NCI-H1930 (cell line): ENCODE measurements at regions not wholly inside any gene's neighbourhood (a gene's known extent, or its start where the extent isn't known, plus 50 kb on each side); places are given as distances from the start of the nearest gene placed in this dataset.
"Not testable (repeated sequence)": the region's sequence is repeated elsewhere in the genome, so short reads cannot be mapped to it uniquely, and the experiment has no call there.

Source experiments
- DNase-seq, 2 experiments: peaks; one replicate each; lab custom pipeline; 2025; lab: John Stamatoyannopoulos, UW

DNA sequence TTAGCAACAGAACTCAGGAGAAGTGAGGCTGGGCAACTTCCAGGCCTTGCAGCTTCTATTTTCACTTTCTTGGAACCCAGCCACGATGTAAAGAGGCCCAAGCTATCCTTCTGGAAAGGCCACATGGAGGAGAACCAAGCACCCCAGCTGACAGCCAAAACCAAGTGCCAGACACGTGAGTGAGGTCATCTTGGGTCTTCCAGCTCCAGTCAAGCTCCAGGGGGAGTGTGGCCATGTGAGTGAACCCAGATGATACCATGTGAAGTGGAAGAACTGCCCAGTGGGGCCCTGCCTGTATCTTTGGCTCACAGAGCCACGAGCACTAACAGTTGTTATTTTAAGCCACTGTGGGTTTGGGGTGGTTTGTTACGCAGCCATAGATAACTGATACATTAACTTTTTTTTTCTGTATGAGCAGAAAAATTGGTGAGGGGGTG, 126.8 kb upstream of the MAP1LC3B2 start:
- no peak for DNase-seq

DNA sequence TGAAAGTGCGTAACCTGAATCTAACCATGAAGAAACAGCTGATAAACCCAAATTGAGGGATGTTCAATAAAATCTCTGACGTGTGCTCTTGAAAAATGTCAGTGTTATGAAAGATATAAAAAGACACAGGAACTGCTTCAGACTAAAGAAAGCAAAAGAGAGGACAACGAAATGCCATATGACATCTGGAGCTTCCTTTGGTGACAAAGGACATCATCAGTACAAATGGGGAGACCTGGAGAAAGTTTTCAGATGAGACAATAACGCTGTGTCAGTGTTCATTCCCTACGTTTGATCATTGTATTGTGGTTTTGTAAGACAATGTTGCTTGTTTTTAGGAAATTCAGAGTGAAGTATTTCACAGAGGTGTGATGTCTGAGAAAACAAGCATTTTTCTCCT, 125.9 kb upstream of the MAP1LC3B2 start:
- DNase-seq, result no peak

DNA sequence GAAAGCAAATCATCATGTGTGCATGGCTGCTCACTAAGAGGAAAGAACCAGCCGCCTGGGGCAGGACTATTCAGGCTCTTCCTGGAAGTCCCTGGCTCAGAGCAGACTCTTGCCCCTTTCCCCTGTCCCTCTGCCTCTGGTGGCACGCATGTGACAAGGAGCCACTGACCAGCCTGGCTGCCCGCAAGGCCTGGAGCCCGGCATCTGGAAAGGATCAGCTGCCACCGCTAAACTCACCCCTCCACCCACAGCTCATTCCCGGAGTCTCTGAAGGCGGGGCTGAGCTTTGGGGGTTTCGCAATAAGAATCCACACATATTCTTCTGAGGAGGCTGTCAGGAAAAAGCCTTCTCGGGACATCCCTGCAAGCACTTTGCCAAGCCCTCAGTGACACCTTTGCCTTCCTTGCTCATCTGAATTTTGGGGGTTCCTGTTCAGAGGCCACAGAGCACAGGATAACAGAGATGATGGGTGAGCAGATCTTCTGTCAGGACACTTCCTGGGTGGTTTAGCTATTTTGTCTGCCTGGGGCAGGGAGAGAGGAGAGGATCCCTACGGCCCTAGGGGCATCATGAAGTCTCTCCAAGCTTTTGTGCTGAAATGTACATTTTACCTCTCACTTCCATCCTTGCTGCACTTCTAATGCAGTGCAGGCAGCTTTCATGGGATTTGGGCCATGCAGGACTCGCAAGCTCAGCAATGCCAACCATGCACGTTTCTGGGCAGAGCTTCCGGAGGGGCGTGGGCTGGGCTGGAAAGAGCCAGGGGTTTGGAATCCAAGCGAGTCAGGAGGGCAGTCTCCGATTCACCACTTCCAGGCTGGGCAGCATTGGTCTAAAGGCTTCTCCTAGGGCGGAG, 124.8 kb upstream of the MAP1LC3B2 start:
- DNase-seq, result no peak

DNA sequence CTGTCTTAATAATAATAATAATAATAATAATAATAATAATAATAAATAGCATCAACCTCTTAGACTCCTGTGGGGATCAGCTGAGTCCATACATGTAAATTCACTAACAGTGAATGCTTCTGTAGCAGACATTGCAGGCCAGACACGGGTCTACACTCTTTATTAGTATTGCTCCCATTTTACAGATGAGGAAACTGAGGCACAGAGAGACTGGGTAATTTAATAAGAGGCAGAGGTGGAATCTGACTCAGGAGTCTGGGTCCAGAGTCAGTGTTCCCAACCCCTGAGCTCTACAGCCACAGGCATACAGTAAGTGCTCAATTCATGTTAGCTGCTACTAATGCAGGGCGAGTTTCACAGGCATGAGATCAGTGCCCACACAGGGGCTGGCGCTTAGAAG, 123.2 kb upstream of the MAP1LC3B2 start:
- DNase-seq, result no peak

DNA sequence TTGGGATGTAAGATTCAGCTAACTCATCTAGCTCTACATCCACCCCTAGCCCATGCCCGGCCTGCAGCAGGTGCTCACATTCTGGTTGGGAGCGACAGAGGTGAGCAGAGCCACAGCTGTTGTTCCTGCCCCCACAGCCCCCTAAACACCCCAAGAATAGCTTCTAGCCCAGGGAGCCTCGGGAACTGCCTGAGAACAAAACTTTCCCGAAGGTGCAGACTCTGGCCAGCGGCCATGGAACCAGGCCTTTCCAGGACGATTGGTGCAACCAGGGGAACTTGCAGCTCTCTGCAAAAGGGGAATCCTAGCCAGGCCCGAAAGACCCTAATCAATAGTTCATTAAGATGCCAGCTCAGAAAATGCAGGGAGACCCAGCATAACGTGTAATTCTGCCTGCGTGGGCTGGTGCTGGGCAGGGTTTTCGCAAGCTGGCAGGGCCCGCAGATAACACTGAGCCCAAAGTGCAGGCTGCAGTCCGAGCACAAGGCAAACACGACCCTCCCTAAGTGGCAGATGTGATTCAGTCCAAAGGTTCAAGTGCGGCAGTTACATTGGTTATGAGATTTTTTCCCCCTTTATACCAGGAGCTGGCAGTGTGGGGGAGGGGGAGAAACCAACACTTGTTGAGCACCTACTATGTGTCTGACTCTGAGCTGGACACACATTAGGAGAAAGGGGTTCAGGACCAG, 122.5 kb upstream of the MAP1LC3B2 start:
- no peak for DNase-seq

DNA sequence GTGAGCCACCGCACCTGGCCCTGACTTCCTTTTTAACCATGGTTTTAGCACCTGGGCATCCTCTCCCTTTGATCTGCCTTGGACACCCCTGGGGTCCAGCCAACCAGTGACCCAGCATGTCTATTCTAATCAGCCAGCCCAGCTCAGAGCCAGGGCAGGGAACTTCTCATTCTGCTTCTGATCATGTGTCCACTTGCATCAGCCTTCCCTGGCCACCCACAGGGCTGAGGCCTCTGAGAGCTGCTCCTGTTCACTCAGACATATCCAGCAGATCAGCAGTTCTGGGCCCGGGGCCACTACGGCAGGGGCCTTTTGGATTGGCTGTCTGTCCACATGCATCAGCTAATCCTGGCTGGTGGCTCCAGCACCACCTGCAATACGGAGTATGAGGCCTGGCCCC, 117.9 kb upstream of the MAP1LC3B2 start:
- no peak for DNase-seq

DNA sequence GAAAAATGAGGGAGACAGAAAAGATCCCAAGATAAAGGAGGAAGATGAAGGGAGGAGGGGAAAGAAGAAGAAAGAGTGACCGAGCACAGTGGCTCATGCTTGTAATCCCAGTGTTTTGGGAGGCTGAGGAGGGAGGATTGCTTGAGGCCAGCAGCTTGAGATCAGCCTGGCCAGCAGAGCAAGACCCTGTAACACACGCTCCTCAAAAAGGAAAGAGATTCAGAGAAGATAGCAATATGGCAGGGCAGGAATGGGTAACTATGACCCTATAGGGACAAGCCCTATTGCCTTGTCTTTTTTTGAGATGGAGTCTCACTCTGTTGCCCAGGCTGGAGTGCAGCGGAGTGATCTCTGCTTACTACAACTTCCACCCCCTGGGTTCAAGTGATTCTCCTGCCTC, 116.9 kb upstream of the MAP1LC3B2 start:
- no peak for DNase-seq

DNA sequence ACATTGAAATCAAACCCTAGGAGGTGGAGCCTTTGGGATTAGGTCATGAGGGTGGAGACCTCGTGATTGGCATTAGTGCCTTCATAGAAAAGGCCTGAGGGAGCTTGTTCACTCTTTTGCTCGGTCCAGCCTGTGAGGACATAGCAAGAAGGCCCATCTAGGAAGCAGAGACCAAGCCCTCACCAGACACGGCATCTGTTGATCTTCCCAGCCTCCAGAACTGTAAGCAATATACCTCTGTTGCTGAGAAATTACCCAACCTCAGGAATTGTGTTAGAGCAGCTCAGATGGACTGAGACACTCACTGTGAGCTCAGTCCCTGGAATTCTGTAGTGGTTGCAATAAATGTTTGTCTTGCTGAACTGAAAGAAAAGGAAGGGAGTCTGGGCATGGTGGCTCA, 116.2 kb upstream of the MAP1LC3B2 start:
- DNase-seq, result no peak

DNA sequence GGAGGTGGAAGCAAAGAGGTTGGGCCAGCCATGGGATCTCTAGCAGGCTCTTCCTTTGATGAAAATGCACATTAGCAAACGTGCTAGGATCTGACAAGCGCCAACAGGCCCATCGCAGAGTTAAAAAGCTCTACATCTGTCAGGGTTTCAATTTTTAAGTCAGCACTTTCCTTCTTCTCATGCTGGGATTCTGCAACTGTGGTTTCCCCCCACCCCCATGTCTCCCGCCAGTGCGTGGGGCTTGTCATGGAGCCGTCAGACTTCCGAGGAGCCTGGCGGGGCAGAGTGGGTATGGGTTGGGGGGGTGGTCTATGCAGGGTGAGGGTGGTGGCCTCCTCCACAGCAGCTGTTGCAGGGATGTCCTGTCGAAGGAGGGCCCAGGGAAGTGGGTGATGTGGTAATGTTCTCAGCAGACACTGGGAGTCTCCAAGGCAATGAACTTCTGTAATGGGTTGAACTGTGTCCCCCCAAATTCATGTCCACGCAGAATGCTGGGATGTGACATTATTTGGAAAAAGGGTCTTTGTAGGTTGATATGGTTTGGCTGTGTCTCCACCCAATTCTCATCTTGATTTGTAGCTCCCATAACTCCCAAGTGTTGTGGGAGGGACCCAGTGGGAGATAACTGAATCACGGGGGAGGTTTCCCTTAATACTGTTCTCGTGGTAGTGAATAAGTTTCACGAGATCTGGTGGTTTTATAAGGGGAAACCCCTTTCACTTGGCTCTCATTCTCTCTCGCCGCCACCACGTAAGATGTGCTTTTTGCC, 115.2 kb upstream of the MAP1LC3B2 start:
- no peak for DNase-seq

DNA sequence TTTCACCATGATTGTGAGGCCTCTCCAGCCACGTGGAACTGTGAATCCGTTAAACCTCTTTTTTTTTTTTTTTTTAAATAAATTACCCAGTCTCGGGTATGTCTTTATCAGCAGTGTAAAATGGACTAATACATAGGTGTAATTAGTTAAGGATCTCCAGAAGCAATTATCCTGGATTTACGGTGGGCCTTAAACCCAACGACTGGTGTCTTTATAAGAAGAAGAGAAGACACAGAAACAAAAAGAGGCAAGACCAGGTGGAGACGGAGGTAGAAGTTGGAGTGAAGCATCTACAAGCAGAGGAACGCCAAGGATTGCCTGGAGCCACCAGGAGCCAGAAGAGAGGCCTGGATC, 114.6 kb upstream of the MAP1LC3B2 start:
- no peak for DNase-seq

DNA sequence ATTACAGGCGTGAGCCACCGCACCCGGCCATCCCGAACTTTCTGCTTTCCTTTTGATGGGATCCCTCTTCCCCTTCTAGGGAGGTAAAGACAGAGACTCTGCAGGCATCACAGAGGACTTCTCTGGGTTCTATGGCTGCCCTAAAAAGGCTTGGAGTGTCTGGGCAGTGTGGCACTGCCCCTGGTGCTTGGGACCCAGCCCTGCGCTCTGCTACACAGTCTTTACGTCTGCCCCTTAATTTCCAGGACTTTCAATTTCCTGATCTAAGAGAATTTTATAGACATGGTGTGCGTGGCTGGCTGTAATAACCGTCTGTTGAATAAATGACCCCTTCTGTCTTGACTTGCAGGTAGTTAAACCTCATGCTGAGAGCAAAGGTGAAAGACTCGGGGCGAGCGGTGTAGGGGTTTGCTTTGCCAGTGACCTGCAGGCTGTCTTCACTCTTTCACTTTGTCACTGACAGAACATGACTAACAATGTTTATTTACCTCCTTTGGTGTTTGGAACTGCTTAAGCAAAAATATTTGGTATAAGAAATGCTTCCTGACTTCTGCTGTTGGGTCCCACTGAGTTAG, 110.9 kb upstream of the MAP1LC3B2 start:
- DNase-seq, result no peak

DNA sequence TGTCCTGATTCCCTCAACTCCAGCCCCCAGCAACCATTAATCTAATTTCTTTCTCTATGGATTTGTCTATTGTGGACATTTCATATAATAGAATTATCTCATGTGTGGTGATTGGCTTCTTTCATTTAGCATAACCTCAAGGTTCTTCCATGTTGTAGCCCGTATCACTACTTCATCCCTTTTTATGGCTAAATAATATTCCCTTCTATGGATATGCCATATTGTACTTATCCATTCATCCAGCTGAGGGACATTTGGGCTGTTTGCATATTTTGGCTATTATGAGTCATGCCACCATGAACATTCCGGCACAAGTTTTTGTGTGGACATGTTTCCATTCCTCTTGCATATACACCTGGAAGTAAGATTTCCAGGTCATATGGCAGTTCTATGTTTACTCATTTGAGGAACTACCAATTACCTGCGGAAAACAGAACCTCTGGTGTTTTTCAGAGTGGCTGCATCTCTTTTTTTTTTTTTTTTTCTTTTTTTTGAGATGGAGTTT, 108.7 kb upstream of the MAP1LC3B2 start:
- no peak for DNase-seq

DNA sequence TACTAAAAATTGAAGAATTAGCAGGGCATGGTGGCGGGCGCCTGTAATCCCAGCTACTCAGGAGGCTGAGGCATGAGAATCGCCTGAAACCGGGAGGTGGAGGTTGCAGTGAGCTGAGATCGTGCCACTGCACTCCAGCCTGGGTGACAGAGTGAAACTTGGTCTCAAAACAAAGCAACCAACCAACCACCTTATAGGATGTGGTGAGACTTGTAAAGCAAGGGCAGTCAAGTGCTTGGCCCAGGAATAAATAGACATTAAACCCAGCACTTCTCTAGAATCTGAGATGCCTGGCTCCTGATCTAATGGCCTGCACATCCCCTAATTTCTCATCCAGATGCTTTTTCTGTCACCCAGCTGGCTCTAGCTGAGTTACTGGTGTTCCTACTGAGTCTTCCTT, 106.2 kb upstream of the MAP1LC3B2 start:
- DNase-seq, result not testable (repeated sequence)

DNA sequence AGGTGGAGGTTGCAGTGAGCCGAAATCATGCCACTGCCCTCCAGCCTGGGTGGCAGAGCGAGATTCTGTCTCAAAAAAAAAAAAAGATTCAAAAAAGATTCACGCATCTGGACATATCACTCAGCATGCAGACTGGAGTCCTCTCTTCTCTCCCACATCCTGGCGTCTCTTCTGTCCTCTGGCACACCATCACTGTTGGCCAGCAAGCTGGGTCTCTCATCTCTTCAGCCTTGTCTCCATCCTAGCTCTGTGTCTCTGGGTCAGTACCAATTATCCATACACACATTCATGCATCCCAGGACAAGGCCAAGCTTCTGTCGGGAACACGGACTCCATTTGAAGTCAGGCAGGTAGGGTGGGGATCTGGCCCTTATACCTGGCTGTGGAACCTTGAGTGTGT, 105.5 kb upstream of the MAP1LC3B2 start:
- DNase-seq, result no peak

DNA sequence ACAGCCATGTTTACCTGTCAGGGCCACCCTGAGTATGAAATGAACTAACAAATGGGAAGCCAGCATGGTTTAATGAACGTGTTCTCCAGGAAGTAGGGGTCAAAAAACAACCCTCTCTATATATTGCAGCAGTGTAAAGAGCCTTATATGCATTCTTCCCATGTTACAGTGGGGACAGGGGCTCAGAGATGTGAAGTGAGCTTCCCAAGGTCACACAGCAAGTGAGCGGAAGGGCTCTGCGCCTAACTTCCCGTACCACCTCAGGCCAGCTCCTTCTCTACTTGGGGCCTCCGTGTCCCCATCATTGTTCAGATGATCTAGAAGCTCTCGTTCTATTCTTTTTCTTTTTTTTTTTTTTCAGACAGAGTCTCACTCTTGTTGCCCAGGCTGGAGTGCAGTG, 105.1 kb upstream of the MAP1LC3B2 start:
- no peak for DNase-seq

DNA sequence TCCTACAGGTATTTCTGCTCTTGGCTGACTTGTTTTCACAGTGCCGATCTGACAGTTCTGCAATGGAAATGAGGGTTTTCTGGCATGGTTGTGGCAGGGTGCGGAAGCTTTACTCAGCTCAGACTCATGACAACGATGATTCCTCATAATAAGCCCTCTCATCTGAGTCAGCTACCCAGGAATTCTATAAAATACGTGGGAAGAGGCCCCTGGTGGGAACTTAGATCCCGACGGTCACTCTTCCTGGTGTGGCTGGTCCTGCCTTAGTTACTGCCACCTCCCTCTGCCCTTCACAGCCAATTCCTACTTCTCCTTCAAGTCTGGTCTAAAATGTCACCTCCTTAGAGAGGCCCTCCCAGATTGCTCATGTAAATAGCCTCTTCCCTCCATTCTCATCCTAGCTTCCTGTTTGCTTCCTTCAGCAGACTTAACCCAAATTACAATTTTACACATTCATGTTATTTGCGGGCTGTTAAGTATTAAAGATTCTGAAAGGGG, 104.2 kb upstream of the MAP1LC3B2 start:
- no peak for DNase-seq

DNA sequence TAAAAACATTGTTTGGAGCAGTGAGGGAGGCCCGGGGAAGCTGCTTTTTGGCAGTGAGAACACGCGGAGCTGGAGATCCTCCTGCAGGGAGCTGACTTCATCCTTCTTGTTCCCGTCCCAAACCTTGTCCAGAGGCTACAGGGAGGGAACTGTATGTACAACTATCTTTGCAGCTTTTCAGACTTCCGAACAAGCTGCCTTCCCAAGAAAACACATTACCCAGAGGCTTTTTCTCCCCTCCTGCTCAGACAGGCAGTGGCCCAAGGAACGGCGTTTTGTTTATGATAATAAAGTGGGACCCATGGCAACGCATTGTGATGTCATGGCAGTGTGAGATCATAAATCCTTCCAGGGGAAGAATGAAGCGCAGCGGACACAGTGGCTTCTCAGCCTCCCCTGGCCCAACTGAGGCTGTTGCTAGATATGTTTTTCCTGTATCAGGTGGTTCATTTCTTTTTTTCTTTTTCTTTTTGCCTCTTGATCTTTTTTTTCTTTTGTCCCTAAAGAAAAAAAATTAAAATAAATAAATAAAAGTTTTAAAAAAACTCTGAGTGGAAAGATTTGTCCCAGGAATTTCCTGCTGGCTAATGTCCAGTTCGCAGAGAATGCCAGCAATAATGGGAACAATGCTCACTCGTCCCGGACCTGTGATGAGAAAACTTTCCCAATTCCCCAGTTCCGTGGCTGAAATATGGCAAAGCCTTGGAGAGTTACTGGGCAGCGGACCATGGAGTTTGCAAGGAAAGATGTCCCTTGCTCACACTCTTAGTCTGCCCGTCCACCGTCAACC, 103.4 kb upstream of the MAP1LC3B2 start:
- no peak for DNase-seq

DNA sequence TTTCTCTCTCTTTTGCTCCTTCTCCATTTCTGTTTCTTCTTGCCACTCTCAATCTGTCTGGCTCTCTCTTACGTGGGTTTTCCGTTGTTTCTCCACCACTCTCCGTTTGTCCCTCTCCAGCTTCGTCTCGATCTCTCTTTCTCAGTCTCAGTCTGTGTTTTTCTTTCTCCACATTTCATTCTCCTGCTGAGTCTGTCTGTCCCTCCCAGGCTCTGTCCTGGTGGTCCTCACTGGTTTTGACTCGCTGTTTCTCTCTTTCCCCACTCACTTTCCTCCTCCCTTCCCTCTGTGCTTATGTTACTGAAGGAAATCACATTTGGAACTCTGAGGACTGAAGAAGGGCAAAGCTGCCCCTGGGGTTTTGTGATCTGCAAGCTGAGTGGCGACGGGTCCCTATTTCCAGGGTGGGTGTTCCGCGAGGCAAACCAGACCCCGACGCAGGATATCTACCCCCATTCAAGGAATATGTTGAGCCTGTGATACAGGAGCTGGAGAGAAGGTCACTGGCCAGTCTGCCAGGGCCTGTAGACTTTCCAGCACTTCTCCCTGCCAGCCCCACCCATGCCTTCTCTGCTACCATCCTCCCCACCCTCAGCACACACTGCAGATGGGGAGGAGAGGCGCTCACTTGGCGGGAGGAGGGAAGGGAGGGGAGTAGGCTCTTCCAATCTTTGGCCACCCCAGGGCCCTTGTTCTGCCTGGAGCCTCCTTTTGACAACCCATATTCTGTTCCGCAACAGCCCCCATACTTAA, 102.7 kb upstream of the MAP1LC3B2 start:
- DNase-seq, result no peak

DNA sequence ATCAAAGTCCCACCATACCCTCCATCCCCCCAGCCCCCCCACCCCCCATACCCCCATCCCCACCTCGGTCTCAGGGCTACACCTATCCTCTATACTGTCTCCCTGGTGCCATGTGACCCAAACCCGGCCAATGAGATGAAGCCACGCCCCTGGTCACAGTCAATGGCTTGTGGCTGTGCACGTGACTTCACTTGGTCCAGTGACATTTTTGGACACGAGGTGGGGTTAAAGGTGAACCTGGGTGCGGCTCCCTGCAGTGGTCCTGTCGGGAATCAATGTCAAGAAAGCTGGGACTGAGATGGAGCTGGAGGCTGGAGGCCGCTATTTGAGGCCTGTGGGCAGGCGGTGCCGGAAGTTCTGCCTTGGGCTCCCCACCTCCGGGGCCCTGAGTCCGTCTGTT, 100.7 kb upstream of the MAP1LC3B2 start:
- no peak for DNase-seq

DNA sequence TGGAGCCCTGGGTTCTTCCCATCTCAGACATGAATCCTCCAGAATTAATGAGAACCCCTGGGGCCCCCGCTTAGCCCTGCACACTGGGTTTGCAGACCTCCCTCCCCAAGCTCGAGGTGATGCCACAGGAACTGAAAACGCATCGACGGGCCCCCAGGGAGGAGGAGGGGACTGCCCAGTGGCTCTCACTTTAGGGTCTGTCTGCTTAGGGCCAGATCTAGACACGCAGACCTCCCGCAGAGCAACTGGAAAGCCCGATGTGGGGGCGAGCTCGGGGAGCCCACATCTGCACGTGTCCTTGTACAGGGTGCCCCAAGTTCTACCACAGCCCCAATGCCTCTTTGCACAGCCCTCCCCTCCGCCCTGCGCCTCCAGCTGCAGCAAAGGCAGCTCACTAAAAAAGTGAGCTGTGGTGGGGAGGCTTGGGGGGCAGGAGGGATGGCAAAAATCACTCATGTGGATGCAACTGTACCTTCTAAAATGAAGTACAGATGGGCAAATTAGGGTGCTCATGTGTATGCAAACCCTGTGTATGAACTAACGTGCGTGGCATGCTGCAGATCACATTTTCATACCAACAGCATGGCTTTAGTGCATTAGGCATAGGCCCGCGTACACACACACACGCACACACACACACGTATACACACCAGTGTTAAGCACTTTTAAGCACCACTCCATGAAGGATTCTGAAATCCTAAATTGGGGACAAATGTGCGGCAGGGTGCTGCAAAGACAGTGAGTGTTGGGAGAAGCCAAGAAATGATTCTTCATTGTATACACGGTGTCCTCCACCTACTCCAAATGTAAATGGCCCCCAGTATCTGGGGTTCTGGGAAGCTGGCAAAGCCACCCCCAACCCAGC, 99.9 kb upstream of the MAP1LC3B2 start:
- DNase-seq, result no peak
